ENCODE measurements at regions not wholly inside any gene's neighbourhood (a gene's known extent, or its start where the extent isn't known, plus 50 kb on each side); places are given as distances from the start of the nearest gene placed in this dataset.

- Histone ChIP-seq H2AFZ (ENCODE audit: low read depth, low read length) (no peak overlapping the region), H3K9me1 (replicated peaks; ENCODE audit: control insufficient read depth, extremely low read depth, insufficient read depth, low read length) (no peaks in the 10 kb centered on the region), H4K20me1 (replicated peaks; ENCODE audit: control insufficient read depth, extremely low read depth, insufficient read depth, low read length) (no peaks in the 10 kb centered on the region), H3K36me3 (ENCODE audit: control insufficient read depth in 2 of 2, extremely low read depth in 1 of 2, insufficient read depth in 2 of 2, low read length in 2 of 2) (no peaks in the 10 kb centered on the region), H3K9me3 (replicated peaks; ENCODE audit: control insufficient read depth, insufficient read depth, low read length) (no peaks in the 10 kb centered on the region), H3K4me2 (ENCODE audit: insufficient read depth, low read length) (no peak overlapping the region), H3K27ac (ENCODE audit: insufficient read depth, low read depth, low read length) (no peak overlapping the region), H3K4me3 (replicated peaks in 1 of 3; ENCODE audit: insufficient read depth in 1 of 3, low read depth in 1 of 3, low read length in 3 of 3) (no peak overlapping the region), H3K79me2 (ENCODE audit: control insufficient read depth, insufficient read depth, low read length) (no peaks in the 10 kb centered on the region), H3K4me1 (ENCODE audit: control insufficient read depth, extremely low read depth, insufficient read depth, low read length) (no peaks in the 10 kb centered on the region), H3K27me3 (ENCODE audit: control insufficient read depth in 2 of 2, insufficient read depth in 2 of 2, low read length in 2 of 2) (no peaks in the 10 kb centered on the region), H3K9ac (replicated peaks; ENCODE audit: extremely low read depth, insufficient read depth, low read length) (no peak overlapping the region)
- FAIRE-seq = no peak
- dilution Hi-C loops (cut with MboI; ENCODE audit: extremely low pct_ligation_motif_present, low sequenced_read_pairs) = no loop called here
- CTCF ChIA-PET = no interaction called here
- DNase-seq (ENCODE audit: low read depth, low spot score) = no peak
- TF ChIP-seq POLR2A (IDR thresholded peaks at IDR 0.05; ENCODE audit: low read depth, low read length) (no peak), MYC (IDR thresholded peaks at IDR 0.05; ENCODE audit: low read depth, low read length) (no peak), POLR2AphosphoS5 (IDR thresholded peaks at IDR 0.05; ENCODE audit: insufficient read depth, low read depth, low read length) (no peak), EZH2 (IDR thresholded peaks at IDR 0.05; ENCODE audit: borderline replicate concordance, low read depth, low read length, severe bottlenecking) (no peak), FOS (IDR thresholded peaks at IDR 0.05; ENCODE audit: borderline replicate concordance, insufficient read depth, low read length) (no peak), GATA2 (IDR thresholded peaks at IDR 0.05; ENCODE audit: insufficient read depth, insufficient read length, low read depth, low read length) (no peak), JUN (IDR thresholded peaks at IDR 0.05; ENCODE audit: borderline replicate concordance, insufficient read depth, insufficient read length, low read depth) (no peak)
- TF ChIP-seq, protein P1, sequence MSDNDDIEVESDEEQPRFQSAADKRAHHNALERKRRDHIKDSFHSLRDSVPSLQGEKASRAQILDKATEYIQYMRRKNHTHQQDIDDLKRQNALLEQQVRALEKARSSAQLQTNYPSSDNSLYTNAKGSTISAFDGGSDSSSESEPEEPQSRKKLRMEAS (IDR thresholded peaks at IDR 0.05; ENCODE audit: insufficient read depth, insufficient read length) = no peak
- TF ChIP-seq, protein P2, sequence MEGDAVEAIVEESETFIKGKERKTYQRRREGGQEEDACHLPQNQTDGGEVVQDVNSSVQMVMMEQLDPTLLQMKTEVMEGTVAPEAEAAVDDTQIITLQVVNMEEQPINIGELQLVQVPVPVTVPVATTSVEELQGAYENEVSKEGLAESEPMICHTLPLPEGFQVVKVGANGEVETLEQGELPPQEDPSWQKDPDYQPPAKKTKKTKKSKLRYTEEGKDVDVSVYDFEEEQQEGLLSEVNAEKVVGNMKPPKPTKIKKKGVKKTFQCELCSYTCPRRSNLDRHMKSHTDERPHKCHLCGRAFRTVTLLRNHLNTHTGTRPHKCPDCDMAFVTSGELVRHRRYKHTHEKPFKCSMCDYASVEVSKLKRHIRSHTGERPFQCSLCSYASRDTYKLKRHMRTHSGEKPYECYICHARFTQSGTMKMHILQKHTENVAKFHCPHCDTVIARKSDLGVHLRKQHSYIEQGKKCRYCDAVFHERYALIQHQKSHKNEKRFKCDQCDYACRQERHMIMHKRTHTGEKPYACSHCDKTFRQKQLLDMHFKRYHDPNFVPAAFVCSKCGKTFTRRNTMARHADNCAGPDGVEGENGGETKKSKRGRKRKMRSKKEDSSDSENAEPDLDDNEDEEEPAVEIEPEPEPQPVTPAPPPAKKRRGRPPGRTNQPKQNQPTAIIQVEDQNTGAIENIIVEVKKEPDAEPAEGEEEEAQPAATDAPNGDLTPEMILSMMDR (IDR thresholded peaks at IDR 0.05; ENCODE audit: extremely low read depth in 1 of 2, insufficient read depth in 1 of 2, low read depth in 1 of 2, low read length in 2 of 2) = no peak
- POLR2A ChIA-PET = no interaction called here
- intact Hi-C loops (cut with micrococcal nuclease) = no loop called here
- no TSS peak for BruUV-seq (replicated peaks)
Observed at GRCh38 chr4:29805245-29805644, 914.9 kb upstream of the PCDH7 start.

Measured in endothelial cell of umbilical vein (primary cell).